HEK293 (cell line): ENCODE measurements at regions not wholly inside any gene's neighbourhood (a gene's known extent, or its start where the extent isn't known, plus 50 kb on each side); places are given as distances from the start of the nearest gene placed in this dataset.

ENCODE experiments used
- CTCF ChIA-PET: fragments of 350-600 bp; formaldehyde crosslinking; extraction: SDS; loops from one replicate; lab custom pipeline; 2021; ENCODE audit warnings: antibody characterized with exemption; lab: Yijun Ruan, JAX
- POLR2A ChIA-PET: fragments of 300-600 bp; formaldehyde crosslinking; extraction: SDS; loops from one replicate; lab custom pipeline; 2020; ENCODE audit warnings: antibody characterized with exemption, inconsistent platforms; lab: Yijun Ruan, JAX
- H3K27ac ChIP-seq: fragments of 200-500 bp; sonication (Bioruptor generic); 2 replicates; pipeline ENCODE4 v1.5.1; 2014; ENCODE audit warnings: low read depth, low read length, control low read depth, inconsistent platforms; ENCODE audit errors: extremely low read depth
- H3K36me3 ChIP-seq, 2 experiments: fragments of 200-500 bp in 1 of 2; sonication (Bioruptor generic) in 1 of 2; 1 replicate in 1 of 2; 2 replicates in 1 of 2; pipeline ENCODE4 v1.5.1; 2014 to 2017; ENCODE audit warnings: inconsistent platforms in 2 of 2, low read length in 2 of 2; ENCODE audit not compliant: control insufficient read depth in 2 of 2, insufficient read depth in 1 of 2
- H3K4me1 ChIP-seq: fragments of 200-500 bp; sonication (Bioruptor generic); 2 replicates; pipeline ENCODE4 v1.5.1; 2014; ENCODE audit warnings: mild to moderate bottlenecking, low read length, inconsistent platforms; ENCODE audit not compliant: control insufficient read depth, insufficient read depth
- H3K4me3 ChIP-seq: 2 replicates; pipeline ENCODE4 v1.5.1; 2011; ENCODE audit warnings: low read depth, mild to moderate bottlenecking, control low read depth, low read length, moderate library complexity
- H3K9me3 ChIP-seq: fragments of 200-500 bp; sonication (Bioruptor generic); 2 replicates; pipeline ENCODE4 v1.5.1; 2014; ENCODE audit warnings: low read depth, low read length, inconsistent platforms; ENCODE audit not compliant: control insufficient read depth, insufficient read depth
- BCL11A ChIP-seq: fragments of 450-650 bp; formaldehyde crosslinking; IDR thresholded peaks from 2 replicates; pipeline ENCODE4 v1.5.1; 2016; ENCODE audit warnings: low read depth, missing biosample characterization, missing genetic modification characterization
- GLI2 ChIP-seq: fragments of 450-650 bp; formaldehyde crosslinking; IDR thresholded peaks from 2 replicates; pipeline ENCODE4; 2017; ENCODE audit warnings: missing biosample characterization, missing genetic modification characterization, low read depth, borderline replicate concordance
- KLF1 ChIP-seq: fragments of 450-650 bp; formaldehyde crosslinking; IDR thresholded peaks from 2 replicates; pipeline ENCODE4 v1.5.1; 2016; ENCODE audit warnings: missing biosample characterization, missing genetic modification characterization
- OVOL3 ChIP-seq: fragments of 450-650 bp; formaldehyde crosslinking; IDR thresholded peaks from 2 replicates; pipeline ENCODE4 v1.5.1; 2016; ENCODE audit warnings: missing biosample characterization, missing genetic modification characterization
- PRDM1 ChIP-seq: fragments of 450-650 bp; formaldehyde crosslinking; IDR thresholded peaks from 2 replicates; pipeline ENCODE4; 2016; ENCODE audit warnings: missing biosample characterization, missing genetic modification characterization
- SALL2 ChIP-seq: fragments of 450-650 bp; formaldehyde crosslinking; IDR thresholded peaks from 2 replicates; pipeline ENCODE4 v1.5.0; 2017; ENCODE audit warnings: missing biosample characterization, mild to moderate bottlenecking, missing genetic modification characterization, borderline replicate concordance
- ZFHX2 ChIP-seq: fragments of 450-650 bp; formaldehyde crosslinking; conservative IDR thresholded peaks from 2 replicates; pipeline ENCODE4 v1.5.1; 2016; ENCODE audit warnings: missing biosample characterization, missing genetic modification characterization
- ZFP3 ChIP-seq: fragments of 450-650 bp; formaldehyde crosslinking; IDR thresholded peaks from 2 replicates; pipeline ENCODE4 v1.5.1; 2016; ENCODE audit warnings: low read depth, missing biosample characterization, missing genetic modification characterization
- ZFP37 ChIP-seq: fragments of 450-650 bp; formaldehyde crosslinking; IDR thresholded peaks from 2 replicates; pipeline ENCODE4 v1.5.1; 2016; ENCODE audit warnings: missing biosample characterization, missing genetic modification characterization
- ZIC2 ChIP-seq: fragments of 450-650 bp; formaldehyde crosslinking; IDR thresholded peaks from 2 replicates; pipeline ENCODE4 v1.5.1; 2016; ENCODE audit warnings: missing biosample characterization, missing genetic modification characterization
- ZNF292 ChIP-seq: fragments of 450-650 bp; formaldehyde crosslinking; IDR thresholded peaks from 2 replicates; pipeline ENCODE4 v1.5.1; 2016; ENCODE audit warnings: low read depth, missing biosample characterization, missing genetic modification characterization, borderline replicate concordance
- ZNF341 ChIP-seq: fragments of 450-650 bp; formaldehyde crosslinking; IDR thresholded peaks from 2 replicates; pipeline ENCODE4; 2016; ENCODE audit warnings: low read depth, missing biosample characterization, missing genetic modification characterization
- ZNF404 ChIP-seq: fragments of 450-650 bp; formaldehyde crosslinking; IDR thresholded peaks from 2 replicates; pipeline ENCODE4 v1.5.1; 2017; ENCODE audit warnings: missing biosample characterization, missing genetic modification characterization
- ZNF530 ChIP-seq: fragments of 450-650 bp; formaldehyde crosslinking; IDR thresholded peaks from 2 replicates; pipeline ENCODE4 v1.5.1; 2016; ENCODE audit warnings: low read depth, missing biosample characterization, missing genetic modification characterization
- ZNF544 ChIP-seq: fragments of 450-650 bp; formaldehyde crosslinking; IDR thresholded peaks from 2 replicates; pipeline ENCODE4 v1.5.0; 2017; ENCODE audit warnings: missing biosample characterization, missing genetic modification characterization
- ZNF555 ChIP-seq: fragments of 450-650 bp; formaldehyde crosslinking; conservative IDR thresholded peaks from 2 replicates; pipeline ENCODE4 v1.5.1; 2017; ENCODE audit warnings: missing biosample characterization, mild to moderate bottlenecking, missing genetic modification characterization, inconsistent platforms
- ZNF677 ChIP-seq: fragments of 450-650 bp; IDR thresholded peaks from 2 replicates; pipeline ENCODE4 v1.5.0; 2018; ENCODE audit warnings: missing biosample characterization, mild to moderate bottlenecking, missing genetic modification characterization, moderate library complexity
- ZNF837 ChIP-seq: fragments of 450-650 bp; formaldehyde crosslinking; IDR thresholded peaks from 2 replicates; pipeline ENCODE4 v1.5.1; 2016; ENCODE audit warnings: missing biosample characterization, missing genetic modification characterization
- TF ChIP-seq, protein P1 (sequence below): fragments of 450-650 bp; formaldehyde crosslinking; IDR thresholded peaks from 2 replicates; pipeline ENCODE4 v1.5.1; 2016; ENCODE audit warnings: missing biosample characterization, missing genetic modification characterization
- TF ChIP-seq, protein P2 (sequence below): fragments of 450-650 bp; formaldehyde crosslinking; IDR thresholded peaks from 2 replicates; pipeline ENCODE4 v1.5.1; 2017; ENCODE audit warnings: missing biosample characterization, missing genetic modification characterization
- TF ChIP-seq, protein P3 (sequence below): fragments of 450-650 bp; formaldehyde crosslinking; IDR thresholded peaks from 2 replicates; pipeline ENCODE4 v1.5.1; 2016; ENCODE audit warnings: missing biosample characterization, missing genetic modification characterization, borderline replicate concordance
- TF ChIP-seq, protein P4 (sequence below): fragments of 450-650 bp; formaldehyde crosslinking; IDR thresholded peaks from 2 replicates; pipeline ENCODE4 v1.5.1; 2016; ENCODE audit warnings: missing biosample characterization, missing genetic modification characterization, low read depth
- TF ChIP-seq, protein P5 (sequence below): fragments of 450-650 bp; formaldehyde crosslinking; IDR thresholded peaks from 2 replicates; pipeline ENCODE4 v1.5.1; 2016; ENCODE audit warnings: missing biosample characterization, missing genetic modification characterization

DNA sequence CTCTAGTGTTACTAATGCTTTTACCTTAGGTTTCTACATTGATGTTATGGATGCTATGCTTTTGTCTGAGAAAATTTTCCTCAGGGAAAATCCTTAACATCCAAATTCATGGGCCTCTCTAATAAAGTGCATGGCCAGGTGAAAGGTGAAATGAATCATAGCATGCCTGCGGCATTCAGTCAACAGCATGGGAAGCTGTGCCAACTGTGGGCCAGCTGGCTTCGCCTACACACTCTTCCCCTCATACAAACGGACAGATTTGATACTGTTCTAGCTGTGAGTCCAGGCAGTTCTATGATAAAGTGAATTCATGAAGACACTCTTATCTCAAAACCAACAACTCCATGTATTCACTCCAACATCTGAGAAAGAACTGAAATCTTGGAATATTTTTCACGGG is 374.1 kb downstream of the PLK2 start (continued):
- TF ChIP-seq ZNF555 (tag by site-specific recombination) (no peak), ZIC2 (no peak)
- TF ChIP-seq, all 188 proteins: peak for 0

DNA sequence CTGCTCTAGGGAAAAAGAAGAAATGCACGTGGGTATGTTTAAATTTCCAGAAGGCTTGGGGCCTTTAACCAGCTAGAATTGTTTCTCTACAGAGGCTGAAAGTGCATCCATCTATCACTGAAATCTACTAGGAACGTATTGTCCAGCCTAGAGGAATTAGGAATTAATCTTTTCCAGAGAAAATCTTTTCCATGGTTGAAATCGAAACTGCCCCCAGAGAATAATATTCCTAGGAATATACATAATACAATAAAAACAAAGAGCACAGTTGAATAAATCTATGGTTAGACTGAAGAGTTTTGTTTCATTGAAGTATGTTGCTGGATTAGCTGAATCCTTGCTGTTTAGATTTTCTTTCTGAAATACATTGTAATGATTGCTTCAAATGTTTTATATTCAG is 378.5 kb downstream of the PLK2 start:
- no peak overlapping the region for H3K27ac ChIP-seq
- peaks cover 14% of the 10 kb centered on the region for H3K4me1 ChIP-seq
- H3K36me3 ChIP-seq, result no peaks in the 10 kb centered on the region
- no peaks in the 10 kb centered on the region for H3K9me3 ChIP-seq
- ChIA-PET POLR2A (no interaction called here), CTCF (interaction anchor here (1.5 kb wide), 1 partner anchor 178 kb away, joined by 3 read pairs; no protein-coding TSS in a partner anchor)
- no peak for TF ChIP-seq ZNF837 (tag by site-specific recombination)
- TF ChIP-seq ZFP3, result no peak
- no peak for TF ChIP-seq KLF1 (tag by site-specific recombination)
- TF ChIP-seq, protein P1, sequence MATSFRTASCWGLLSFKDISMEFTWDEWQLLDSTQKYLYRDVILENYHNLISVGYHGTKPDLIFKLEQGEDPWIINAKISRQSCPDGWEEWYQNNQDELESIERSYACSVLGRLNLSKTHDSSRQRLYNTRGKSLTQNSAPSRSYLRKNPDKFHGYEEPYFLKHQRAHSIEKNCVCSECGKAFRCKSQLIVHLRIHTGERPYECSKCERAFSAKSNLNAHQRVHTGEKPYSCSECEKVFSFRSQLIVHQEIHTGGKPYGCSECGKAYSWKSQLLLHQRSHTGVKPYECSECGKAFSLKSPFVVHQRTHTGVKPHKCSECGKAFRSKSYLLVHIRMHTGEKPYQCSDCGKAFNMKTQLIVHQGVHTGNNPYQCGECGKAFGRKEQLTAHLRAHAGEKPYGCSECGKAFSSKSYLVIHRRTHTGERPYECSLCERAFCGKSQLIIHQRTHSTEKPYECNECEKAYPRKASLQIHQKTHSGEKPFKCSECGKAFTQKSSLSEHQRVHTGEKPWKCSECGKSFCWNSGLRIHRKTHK (tag by site-specific recombination), result no peak
- TF ChIP-seq, protein P2, sequence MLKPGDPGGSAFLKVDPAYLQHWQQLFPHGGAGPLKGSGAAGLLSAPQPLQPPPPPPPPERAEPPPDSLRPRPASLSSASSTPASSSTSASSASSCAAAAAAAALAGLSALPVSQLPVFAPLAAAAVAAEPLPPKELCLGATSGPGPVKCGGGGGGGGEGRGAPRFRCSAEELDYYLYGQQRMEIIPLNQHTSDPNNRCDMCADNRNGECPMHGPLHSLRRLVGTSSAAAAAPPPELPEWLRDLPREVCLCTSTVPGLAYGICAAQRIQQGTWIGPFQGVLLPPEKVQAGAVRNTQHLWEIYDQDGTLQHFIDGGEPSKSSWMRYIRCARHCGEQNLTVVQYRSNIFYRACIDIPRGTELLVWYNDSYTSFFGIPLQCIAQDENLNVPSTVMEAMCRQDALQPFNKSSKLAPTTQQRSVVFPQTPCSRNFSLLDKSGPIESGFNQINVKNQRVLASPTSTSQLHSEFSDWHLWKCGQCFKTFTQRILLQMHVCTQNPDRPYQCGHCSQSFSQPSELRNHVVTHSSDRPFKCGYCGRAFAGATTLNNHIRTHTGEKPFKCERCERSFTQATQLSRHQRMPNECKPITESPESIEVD (tag by site-specific recombination), result no peak
- TF ChIP-seq ZFP37 (tag by site-specific recombination), result no peak
- TF ChIP-seq SALL2 (tag by site-specific recombination), result no peak
- no peak for TF ChIP-seq OVOL3 (tag by site-specific recombination)
- TF ChIP-seq, protein P3, sequence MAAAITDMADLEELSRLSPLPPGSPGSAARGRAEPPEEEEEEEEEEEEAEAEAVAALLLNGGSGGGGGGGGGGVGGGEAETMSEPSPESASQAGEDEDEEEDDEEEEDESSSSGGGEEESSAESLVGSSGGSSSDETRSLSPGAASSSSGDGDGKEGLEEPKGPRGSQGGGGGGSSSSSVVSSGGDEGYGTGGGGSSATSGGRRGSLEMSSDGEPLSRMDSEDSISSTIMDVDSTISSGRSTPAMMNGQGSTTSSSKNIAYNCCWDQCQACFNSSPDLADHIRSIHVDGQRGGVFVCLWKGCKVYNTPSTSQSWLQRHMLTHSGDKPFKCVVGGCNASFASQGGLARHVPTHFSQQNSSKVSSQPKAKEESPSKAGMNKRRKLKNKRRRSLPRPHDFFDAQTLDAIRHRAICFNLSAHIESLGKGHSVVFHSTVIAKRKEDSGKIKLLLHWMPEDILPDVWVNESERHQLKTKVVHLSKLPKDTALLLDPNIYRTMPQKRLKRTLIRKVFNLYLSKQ (tag by site-specific recombination), result no peak
- TF ChIP-seq GLI2 (tag by site-specific recombination), result no peak
- TF ChIP-seq ZNF544 (tag by site-specific recombination), result no peak
- no peak overlapping the region for H3K4me3 ChIP-seq

DNA sequence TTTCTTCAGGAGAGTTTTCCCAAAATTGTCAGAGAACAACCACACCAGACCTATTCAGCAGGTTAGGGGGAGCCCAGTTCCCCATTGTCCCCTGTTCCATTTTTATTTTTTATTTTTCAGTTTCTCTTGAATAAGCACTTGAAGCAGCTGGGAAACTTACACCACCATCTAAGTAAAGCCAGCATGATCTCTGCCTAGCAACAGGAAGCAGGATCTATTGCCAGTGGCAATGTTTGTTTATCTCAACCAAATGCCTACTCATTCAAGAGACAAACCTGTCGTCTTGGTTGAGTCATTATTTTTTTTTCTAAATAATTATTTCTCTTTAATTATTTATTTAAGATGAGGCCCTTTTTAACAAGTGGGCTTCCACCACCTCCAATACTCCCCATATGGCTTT is 379.3 kb downstream of the PLK2 start:
- Histone ChIP-seq H3K4me1 (peaks cover 14% of the 10 kb centered on the region), H3K9me3 (no peaks in the 10 kb centered on the region), H3K36me3 (no peaks in the 10 kb centered on the region), H3K4me3 (no peak overlapping the region), H3K27ac (no peak overlapping the region)
- CTCF ChIA-PET, result interaction anchor here (1.5 kb wide), 1 partner anchor 177 kb away, joined by 3 read pairs; no protein-coding TSS in a partner anchor
- TF ChIP-seq, protein P4, sequence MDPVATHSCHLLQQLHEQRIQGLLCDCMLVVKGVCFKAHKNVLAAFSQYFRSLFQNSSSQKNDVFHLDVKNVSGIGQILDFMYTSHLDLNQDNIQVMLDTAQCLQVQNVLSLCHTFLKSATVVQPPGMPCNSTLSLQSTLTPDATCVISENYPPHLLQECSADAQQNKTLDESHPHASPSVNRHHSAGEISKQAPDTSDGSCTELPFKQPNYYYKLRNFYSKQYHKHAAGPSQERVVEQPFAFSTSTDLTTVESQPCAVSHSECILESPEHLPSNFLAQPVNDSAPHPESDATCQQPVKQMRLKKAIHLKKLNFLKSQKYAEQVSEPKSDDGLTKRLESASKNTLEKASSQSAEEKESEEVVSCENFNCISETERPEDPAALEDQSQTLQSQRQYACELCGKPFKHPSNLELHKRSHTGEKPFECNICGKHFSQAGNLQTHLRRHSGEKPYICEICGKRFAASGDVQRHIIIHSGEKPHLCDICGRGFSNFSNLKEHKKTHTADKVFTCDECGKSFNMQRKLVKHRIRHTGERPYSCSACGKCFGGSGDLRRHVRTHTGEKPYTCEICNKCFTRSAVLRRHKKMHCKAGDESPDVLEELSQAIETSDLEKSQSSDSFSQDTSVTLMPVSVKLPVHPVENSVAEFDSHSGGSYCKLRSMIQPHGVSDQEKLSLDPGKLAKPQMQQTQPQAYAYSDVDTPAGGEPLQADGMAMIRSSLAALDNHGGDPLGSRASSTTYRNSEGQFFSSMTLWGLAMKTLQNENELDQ (tag by site-specific recombination), result no peak
- TF ChIP-seq BCL11A (tag by site-specific recombination) (no peak), ZNF341 (tag by site-specific recombination) (no peak), ZFHX2 (tag by site-specific recombination) (no peak), PRDM1 (tag by site-specific recombination) (no peak), ZNF677 (tag by site-specific recombination) (no peak), ZNF292 (tag by site-specific recombination) (no peak), ZNF530 (tag by site-specific recombination) (no peak), ZNF404 (tag by site-specific recombination) (no peak)
- TF ChIP-seq, protein P5, sequence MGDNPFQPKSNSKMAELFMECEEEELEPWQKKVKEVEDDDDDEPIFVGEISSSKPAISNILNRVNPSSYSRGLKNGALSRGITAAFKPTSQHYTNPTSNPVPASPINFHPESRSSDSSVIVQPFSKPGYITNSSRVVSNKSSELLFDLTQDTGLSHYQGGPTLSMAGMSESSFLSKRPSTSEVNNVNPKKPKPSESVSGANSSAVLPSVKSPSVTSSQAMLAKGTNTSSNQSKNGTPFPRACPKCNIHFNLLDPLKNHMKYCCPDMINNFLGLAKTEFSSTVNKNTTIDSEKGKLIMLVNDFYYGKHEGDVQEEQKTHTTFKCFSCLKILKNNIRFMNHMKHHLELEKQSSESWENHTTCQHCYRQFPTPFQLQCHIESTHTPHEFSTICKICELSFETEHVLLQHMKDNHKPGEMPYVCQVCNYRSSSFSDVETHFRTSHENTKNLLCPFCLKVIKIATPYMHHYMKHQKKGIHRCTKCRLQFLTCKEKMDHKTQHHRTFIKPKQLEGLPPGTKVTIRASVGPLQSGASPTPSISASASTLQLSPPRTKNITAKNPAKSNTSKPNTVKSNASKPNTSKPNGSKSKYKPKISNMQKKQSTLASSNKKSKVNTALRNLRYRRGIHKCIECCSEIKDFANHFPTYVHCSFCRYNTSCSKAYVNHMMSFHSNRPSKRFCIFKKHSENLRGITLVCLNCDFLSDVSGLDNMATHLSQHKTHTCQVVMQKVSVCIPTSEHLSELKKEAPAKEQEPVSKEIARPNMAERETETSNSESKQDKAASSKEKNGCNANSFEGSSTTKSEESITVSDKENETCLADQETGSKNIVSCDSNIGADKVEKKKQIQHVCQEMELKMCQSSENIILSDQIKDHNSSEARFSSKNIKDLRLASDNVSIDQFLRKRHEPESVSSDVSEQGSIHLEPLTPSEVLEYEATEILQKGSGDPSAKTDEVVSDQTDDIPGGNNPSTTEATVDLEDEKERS (tag by site-specific recombination), result no peak
- POLR2A ChIA-PET, result no interaction called here
